ENCODE measurements at regions not wholly inside any gene's neighbourhood (a gene's known extent, or its start where the extent isn't known, plus 50 kb on each side); places are given as distances from the start of the nearest gene placed in this dataset.
"Not testable (repeated sequence)": the region's sequence is repeated elsewhere in the genome, so short reads cannot be mapped to it uniquely, and the experiment has no call there.

DNA sequence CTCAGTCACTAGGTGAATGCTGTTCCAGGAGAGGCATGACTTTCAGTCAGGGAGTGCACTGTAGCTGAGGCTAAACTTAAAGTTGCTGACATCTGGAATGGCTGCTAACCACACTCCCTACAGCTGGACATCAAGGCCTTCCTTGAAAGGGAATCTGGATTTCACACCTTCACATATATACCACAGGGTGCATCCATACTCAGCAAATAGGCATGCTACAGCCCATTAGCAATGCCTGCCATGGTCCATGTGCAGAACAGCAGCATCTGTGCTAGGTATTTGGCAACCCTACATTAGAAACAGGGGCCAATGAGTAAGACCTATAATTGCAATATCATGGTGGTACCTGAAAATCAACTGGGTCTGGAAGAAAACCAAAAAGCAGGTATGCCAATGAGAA lies 74.8 kb downstream of the SNTN start:
- Histone ChIP-seq H3K36me3 (ENCODE audit: control insufficient read depth in 4 of 4, insufficient read depth in 4 of 4, low read length in 4 of 4) (no peaks in the 10 kb centered on the region), H3K27me3 (ENCODE audit: control insufficient read depth in 3 of 3, insufficient read depth in 3 of 3, low read length in 2 of 3) (no peaks in the 10 kb centered on the region), H3K27ac (ENCODE audit: low read depth in 1 of 2, low read length in 1 of 2) (no peak overlapping the region), H3K9ac (ENCODE audit: insufficient read depth in 1 of 2, low read length in 2 of 2) (no peak overlapping the region), H3K4me3 (no peak overlapping the region), H3K9me3 (ENCODE audit: control insufficient read depth in 4 of 4, insufficient read depth in 3 of 4, low read length in 3 of 4) (no peaks in the 10 kb centered on the region), H3K4me1 (ENCODE audit: control insufficient read depth in 5 of 5, insufficient read depth in 5 of 5, low read length in 5 of 5) (no peaks in the 10 kb centered on the region)
- ATAC-seq (ENCODE audit: insufficient read depth, low FRiP score) (no peak), DNase-seq (no peak)
- TF ChIP-seq, protein P1, sequence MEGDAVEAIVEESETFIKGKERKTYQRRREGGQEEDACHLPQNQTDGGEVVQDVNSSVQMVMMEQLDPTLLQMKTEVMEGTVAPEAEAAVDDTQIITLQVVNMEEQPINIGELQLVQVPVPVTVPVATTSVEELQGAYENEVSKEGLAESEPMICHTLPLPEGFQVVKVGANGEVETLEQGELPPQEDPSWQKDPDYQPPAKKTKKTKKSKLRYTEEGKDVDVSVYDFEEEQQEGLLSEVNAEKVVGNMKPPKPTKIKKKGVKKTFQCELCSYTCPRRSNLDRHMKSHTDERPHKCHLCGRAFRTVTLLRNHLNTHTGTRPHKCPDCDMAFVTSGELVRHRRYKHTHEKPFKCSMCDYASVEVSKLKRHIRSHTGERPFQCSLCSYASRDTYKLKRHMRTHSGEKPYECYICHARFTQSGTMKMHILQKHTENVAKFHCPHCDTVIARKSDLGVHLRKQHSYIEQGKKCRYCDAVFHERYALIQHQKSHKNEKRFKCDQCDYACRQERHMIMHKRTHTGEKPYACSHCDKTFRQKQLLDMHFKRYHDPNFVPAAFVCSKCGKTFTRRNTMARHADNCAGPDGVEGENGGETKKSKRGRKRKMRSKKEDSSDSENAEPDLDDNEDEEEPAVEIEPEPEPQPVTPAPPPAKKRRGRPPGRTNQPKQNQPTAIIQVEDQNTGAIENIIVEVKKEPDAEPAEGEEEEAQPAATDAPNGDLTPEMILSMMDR (IDR thresholded peaks at IDR 0.05; ENCODE audit: control extremely low read depth, extremely low read depth): no peak

DNA sequence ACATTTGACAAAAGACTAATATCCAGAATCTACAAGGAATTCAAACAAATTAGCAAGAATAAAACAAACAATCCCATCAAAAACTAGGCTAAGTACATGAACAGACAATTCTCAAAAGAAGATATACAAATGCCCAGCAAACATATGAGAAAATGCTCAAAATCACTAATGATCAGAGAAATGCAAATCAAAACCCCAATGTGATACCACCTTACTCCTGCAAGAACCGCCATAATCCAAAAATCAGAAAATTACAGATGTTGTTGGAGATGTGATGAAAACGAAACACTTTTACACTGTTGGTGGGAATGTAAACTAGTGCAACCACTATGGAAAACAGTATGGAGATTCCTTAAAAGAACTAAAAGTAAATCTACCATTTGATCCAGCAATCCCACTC lies 79.4 kb downstream of the SNTN start:
- TF ChIP-seq, protein P1 (IDR thresholded peaks at IDR 0.05; ENCODE audit: control extremely low read depth, extremely low read depth): no peak
- no peak overlapping the region for H3K9ac ChIP-seq (ENCODE audit: insufficient read depth in 1 of 2, low read length in 2 of 2)
- DNase-seq (no peak), ATAC-seq (ENCODE audit: insufficient read depth, low FRiP score) (no peak)
- no peaks in the 10 kb centered on the region for H3K36me3 ChIP-seq (ENCODE audit: control insufficient read depth in 4 of 4, insufficient read depth in 4 of 4, low read length in 4 of 4)
- H3K9me3 ChIP-seq (ENCODE audit: control insufficient read depth in 4 of 4, insufficient read depth in 3 of 4, low read length in 3 of 4): no peaks in the 10 kb centered on the region
- no peaks in the 10 kb centered on the region for H3K27me3 ChIP-seq (ENCODE audit: control insufficient read depth in 3 of 3, insufficient read depth in 3 of 3, low read length in 2 of 3)
- WGBS, 2 donors: 93 to 96% methylated on average over 2 of the region's 2 CpGs
- no peaks in the 10 kb centered on the region for H3K4me1 ChIP-seq (ENCODE audit: control insufficient read depth in 5 of 5, insufficient read depth in 5 of 5, low read length in 5 of 5)
- no peak overlapping the region for H3K4me3 ChIP-seq
- H3K27ac ChIP-seq (ENCODE audit: low read depth in 1 of 2, low read length in 1 of 2): no peak overlapping the region

DNA sequence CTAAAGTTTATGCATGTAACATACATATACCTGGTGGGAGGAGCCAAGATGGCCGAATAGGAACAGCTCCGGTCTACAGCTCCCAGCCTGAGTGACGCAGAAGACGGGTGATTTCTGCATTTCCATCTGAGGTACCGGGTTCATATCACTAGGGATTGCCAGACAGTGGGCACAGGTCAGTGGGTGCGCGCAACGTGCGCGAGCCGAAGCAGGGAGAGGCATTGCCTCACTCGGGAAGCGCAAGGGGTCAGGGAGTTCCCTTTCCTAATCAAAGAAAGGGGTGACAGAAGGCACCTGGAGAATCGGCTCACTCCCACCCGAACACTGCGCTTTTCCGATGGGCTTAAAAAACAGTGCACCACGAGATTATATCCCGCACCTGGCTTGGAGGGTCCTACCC lies 80.8 kb downstream of the SNTN start:
- not testable (repeated sequence) for H3K27ac ChIP-seq (ENCODE audit: low read depth in 1 of 2, low read length in 1 of 2); ATAC-seq (ENCODE audit: insufficient read depth, low FRiP score); H3K9ac ChIP-seq (ENCODE audit: insufficient read depth in 1 of 2, low read length in 2 of 2); H3K36me3 ChIP-seq (ENCODE audit: control insufficient read depth in 4 of 4, insufficient read depth in 4 of 4, low read length in 4 of 4); DNase-seq; H3K9me3 ChIP-seq (ENCODE audit: control insufficient read depth in 4 of 4, insufficient read depth in 3 of 4, low read length in 3 of 4); H3K27me3 ChIP-seq (ENCODE audit: control insufficient read depth in 3 of 3, insufficient read depth in 3 of 3, low read length in 2 of 3); H3K4me3 ChIP-seq; H3K4me1 ChIP-seq (ENCODE audit: control insufficient read depth in 5 of 5, insufficient read depth in 5 of 5, low read length in 5 of 5)
- WGBS, 2 donors: 94 to 96% methylated on average over 19 of the region's 19 CpGs

DNA sequence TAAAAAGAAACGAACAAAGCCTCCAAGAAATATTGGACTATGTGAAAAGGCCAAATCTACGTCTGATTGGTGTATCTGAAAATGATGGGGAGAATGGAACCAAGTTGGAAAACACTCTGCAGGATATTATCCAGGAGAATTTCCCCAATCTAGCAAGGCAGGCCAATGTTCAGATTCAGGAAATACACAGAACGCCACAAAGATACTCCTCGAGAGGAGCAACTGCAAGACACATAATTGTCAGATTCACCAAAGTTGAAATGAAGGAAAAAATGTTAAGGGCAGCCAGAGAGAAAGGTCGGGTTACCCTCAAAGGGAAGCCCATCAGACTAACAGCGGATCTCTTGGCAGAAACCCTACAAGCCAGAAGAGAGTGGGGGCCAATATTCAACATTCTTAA lies 82.2 kb downstream of the SNTN start:
- DNase-seq; ATAC-seq (ENCODE audit: insufficient read depth, low FRiP score); H3K27ac ChIP-seq (ENCODE audit: low read depth in 1 of 2, low read length in 1 of 2); H3K9me3 ChIP-seq (ENCODE audit: control insufficient read depth in 4 of 4, insufficient read depth in 3 of 4, low read length in 3 of 4); H3K4me3 ChIP-seq; H3K4me1 ChIP-seq (ENCODE audit: control insufficient read depth in 5 of 5, insufficient read depth in 5 of 5, low read length in 5 of 5); H3K36me3 ChIP-seq (ENCODE audit: control insufficient read depth in 4 of 4, insufficient read depth in 4 of 4, low read length in 4 of 4); H3K9ac ChIP-seq (ENCODE audit: insufficient read depth in 1 of 2, low read length in 2 of 2); H3K27me3 ChIP-seq (ENCODE audit: control insufficient read depth in 3 of 3, insufficient read depth in 3 of 3, low read length in 2 of 3): not testable (repeated sequence)
- WGBS, 2 donors: 90 to 91% methylated on average over 4 to 5 of the region's 6 CpGs

DNA sequence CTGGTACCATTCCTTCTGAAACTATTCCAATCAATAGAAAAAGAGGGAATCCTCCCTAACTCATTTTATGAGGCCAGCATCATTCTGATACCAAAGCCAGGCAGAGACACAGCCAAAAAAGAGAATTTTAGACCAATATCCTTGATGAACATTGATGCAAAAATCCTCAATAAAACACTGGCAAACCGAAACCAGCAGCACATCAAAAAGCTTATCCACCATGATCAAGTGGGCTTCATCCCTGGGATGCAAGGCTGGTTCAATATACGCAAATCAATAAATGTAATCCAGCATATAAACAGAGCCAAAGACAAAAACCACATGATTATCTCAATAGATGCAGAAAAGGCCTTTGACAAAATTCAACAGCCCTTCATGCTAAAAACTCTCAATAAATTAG lies 82.3 kb upstream of the C3orf49 start:
- H3K4me3 ChIP-seq; DNase-seq; H3K36me3 ChIP-seq (ENCODE audit: control insufficient read depth in 4 of 4, insufficient read depth in 4 of 4, low read length in 4 of 4); H3K9me3 ChIP-seq (ENCODE audit: control insufficient read depth in 4 of 4, insufficient read depth in 3 of 4, low read length in 3 of 4); H3K27me3 ChIP-seq (ENCODE audit: control insufficient read depth in 3 of 3, insufficient read depth in 3 of 3, low read length in 2 of 3); H3K27ac ChIP-seq (ENCODE audit: low read depth in 1 of 2, low read length in 1 of 2); ATAC-seq (ENCODE audit: insufficient read depth, low FRiP score); H3K9ac ChIP-seq (ENCODE audit: insufficient read depth in 1 of 2, low read length in 2 of 2); H3K4me1 ChIP-seq (ENCODE audit: control insufficient read depth in 5 of 5, insufficient read depth in 5 of 5, low read length in 5 of 5): not testable (repeated sequence)
- WGBS, 2 donors: 80 to 85% methylated on average over 1 of the region's 2 CpGs

DNA sequence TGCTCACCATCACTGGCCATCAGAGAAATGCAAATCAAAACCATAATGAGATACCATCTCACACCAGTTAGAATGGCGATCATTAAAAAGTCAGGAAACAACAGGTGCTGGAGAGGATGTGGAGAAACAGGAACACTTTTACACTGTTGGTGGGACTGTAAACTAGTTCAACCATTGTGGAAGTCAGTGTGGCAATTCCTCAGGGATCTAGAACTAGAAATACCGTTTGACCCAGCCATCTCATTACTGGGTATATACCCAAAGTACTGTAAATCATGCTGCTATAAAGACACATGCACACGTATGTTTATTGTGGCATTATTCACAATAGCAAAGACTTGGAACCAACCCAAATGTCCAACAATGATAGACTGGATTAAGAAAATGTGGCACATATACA lies 80.5 kb upstream of the C3orf49 start:
- not testable (repeated sequence) for H3K4me1 ChIP-seq (ENCODE audit: control insufficient read depth in 5 of 5, insufficient read depth in 5 of 5, low read length in 5 of 5); H3K9me3 ChIP-seq (ENCODE audit: control insufficient read depth in 4 of 4, insufficient read depth in 3 of 4, low read length in 3 of 4); ATAC-seq (ENCODE audit: insufficient read depth, low FRiP score); H3K4me3 ChIP-seq; H3K9ac ChIP-seq (ENCODE audit: insufficient read depth in 1 of 2, low read length in 2 of 2); H3K36me3 ChIP-seq (ENCODE audit: control insufficient read depth in 4 of 4, insufficient read depth in 4 of 4, low read length in 4 of 4); DNase-seq; H3K27me3 ChIP-seq (ENCODE audit: control insufficient read depth in 3 of 3, insufficient read depth in 3 of 3, low read length in 2 of 3); H3K27ac ChIP-seq (ENCODE audit: low read depth in 1 of 2, low read length in 1 of 2)
- WGBS, 2 donors: 93 to 94% methylated on average over 2 of the region's 3 CpGs
